ENCODE measurements at regions not wholly inside any gene's neighbourhood (a gene's known extent, or its start where the extent isn't known, plus 50 kb on each side); places are given as distances from the start of the nearest gene placed in this dataset.

GRCh38 chr17:78304549-78305037 is 55.3 kb downstream of the SOCS3 start:
- no peak for TF ChIP-seq EZH2phosphoT487 (IDR thresholded peaks at IDR 0.05; ENCODE audit: insufficient read depth, low read depth)
- TF ChIP-seq EZH2 (IDR thresholded peaks at IDR 0.05; ENCODE audit: insufficient read depth, poor library complexity, severe bottlenecking) = no peak

Measured in GM23248 (cell line).